Neuronal stem cell (in vitro differentiated cells): ENCODE measurements at regions not wholly inside any gene's neighbourhood (a gene's known extent, or its start where the extent isn't known, plus 50 kb on each side); places are given as distances from the start of the nearest gene placed in this dataset.

Experiments
- DNase-seq: peaks from one replicate; pipeline ENCODE4 v3.0.0-alpha.2; 2013; ENCODE audit warnings: low spot score
- H2AFZ ChIP-seq: one replicate; pipeline ENCODE4 v1.6.1; 2013; ENCODE audit warnings: mild to moderate bottlenecking, low read length, inconsistent platforms
- H2AK5ac ChIP-seq: 2 replicates; pipeline ENCODE4 v1.6.1; 2013; ENCODE audit warnings: low read depth, mild to moderate bottlenecking, inconsistent platforms, low read length, moderate library complexity, mixed read lengths
- H2BK120ac ChIP-seq: 2 replicates; pipeline ENCODE4 v1.6.1; 2013; ENCODE audit warnings: low read depth, mild to moderate bottlenecking, inconsistent platforms, low read length, moderate library complexity, mixed read lengths
- H2BK12ac ChIP-seq: one replicate; pipeline ENCODE4 v1.6.1; 2013; ENCODE audit warnings: low read length, inconsistent platforms
- H2BK15ac ChIP-seq: 2 replicates; pipeline ENCODE4 v1.6.1; 2013; ENCODE audit warnings: mild to moderate bottlenecking, low read length, inconsistent platforms, mixed read lengths
- H2BK5ac ChIP-seq: one replicate; pipeline ENCODE4 v1.6.1; 2013; ENCODE audit warnings: inconsistent platforms, mild to moderate bottlenecking, low read length, moderate library complexity
- H3K14ac ChIP-seq: one replicate; pipeline ENCODE4 v1.6.1; 2013; ENCODE audit warnings: low read length, inconsistent platforms
- H3K18ac ChIP-seq: 2 replicates; pipeline ENCODE4 v1.6.1; 2013; ENCODE audit warnings: low read length, inconsistent platforms
- H3K23ac ChIP-seq: 2 replicates; pipeline ENCODE4 v1.6.1; 2013; ENCODE audit warnings: low read depth, mild to moderate bottlenecking, mixed read lengths, low read length, inconsistent platforms; ENCODE audit not compliant: poor library complexity
- H3K27ac ChIP-seq: replicated peaks from 3 replicates; pipeline ENCODE4 v1.5.1; 2013; ENCODE audit warnings: low read length, inconsistent platforms
- H3K27me3 ChIP-seq, 3 experiments: 2 replicates each; pipeline ENCODE4 v1.6.1; 2013; ENCODE audit warnings: low read length in 3 of 3, mild to moderate bottlenecking in 2 of 3, inconsistent platforms in 1 of 3, low read depth in 1 of 3, mixed read lengths in 1 of 3, moderate library complexity in 1 of 3; ENCODE audit not compliant: control insufficient read depth in 3 of 3, insufficient read depth in 3 of 3
- H3K36me3 ChIP-seq, 2 donors: replicated peaks in 1 of 2; 2 replicates each; pipeline ENCODE4 v1.6.1; 2013; ENCODE audit warnings: low read length in 2 of 2; ENCODE audit not compliant: control insufficient read depth in 2 of 2, insufficient read depth in 2 of 2
- H3K4ac ChIP-seq: 2 replicates; pipeline ENCODE4 v1.6.1; 2013; ENCODE audit warnings: inconsistent platforms, mild to moderate bottlenecking, low read length, moderate library complexity
- H3K4me1 ChIP-seq, 2 donors: 1 replicate in 1 of 2; 2 replicates in 1 of 2; pipeline ENCODE4 v1.6.1; 2013; ENCODE audit warnings: low read length in 2 of 2, low read depth in 1 of 2; ENCODE audit not compliant: control insufficient read depth in 2 of 2, insufficient read depth in 1 of 2
- H3K4me2 ChIP-seq: one replicate; pipeline ENCODE4 v1.6.1; 2013; ENCODE audit warnings: mild to moderate bottlenecking, low read length, inconsistent platforms; ENCODE audit not compliant: insufficient read depth, poor library complexity, severe bottlenecking
- H3K4me3 ChIP-seq, 2 donors: 2 replicates each; pipeline ENCODE4 v1.5.1; 2013; ENCODE audit warnings: low read length in 2 of 2, mild to moderate bottlenecking in 2 of 2, inconsistent platforms in 1 of 2, moderate library complexity in 1 of 2
- H3K79me1 ChIP-seq: one replicate; pipeline ENCODE4 v1.6.1; 2013; ENCODE audit warnings: low read depth, mild to moderate bottlenecking, inconsistent platforms, low read length, moderate library complexity
- H3K9ac ChIP-seq: one replicate; pipeline ENCODE4 v1.6.1; 2013; ENCODE audit warnings: mild to moderate bottlenecking, low read depth, low read length, inconsistent platforms; ENCODE audit not compliant: poor library complexity
- H3K9me3 ChIP-seq, 2 donors: replicated peaks in 1 of 2; 2 replicates each; pipeline versions ENCODE3 to v1.6.1; 2013; ENCODE audit warnings: low read length in 2 of 2, mild to moderate bottlenecking in 2 of 2, inconsistent platforms in 1 of 2, low read depth in 1 of 2, mixed read lengths in 1 of 2, moderate library complexity in 1 of 2; ENCODE audit not compliant: control insufficient read depth in 2 of 2, insufficient read depth in 1 of 2
- H4K8ac ChIP-seq: one replicate; pipeline ENCODE4 v1.6.1; 2013; ENCODE audit warnings: low read depth, mild to moderate bottlenecking, inconsistent platforms, low read length, moderate library complexity
- H4K91ac ChIP-seq: one replicate; pipeline ENCODE4 v1.6.1; 2013; ENCODE audit warnings: low read length, low read depth, mild to moderate bottlenecking, inconsistent platforms; ENCODE audit not compliant: poor library complexity
- WGBS, 2 donors: extraction: QIAGEN DNeasy Blood & Tissue Kit; methylation state at CpG; one replicate each; pipeline ENCODE4 v1.1.7; 2013; ENCODE audit warnings: missing lambda C conversion rate in 2 of 2, mixed read lengths in 1 of 2; ENCODE audit not compliant: insufficient read length in 2 of 2, insufficient replicate concordance in 1 of 2; ENCODE audit errors: extremely low coverage in 2 of 2; 5-methylcytosine and 5-hydroxymethylcytosine counted together

GRCh38 chr13:73703606-73704005, 430.6 kb downstream of the KLF12 start:
- Histone ChIP-seq H3K18ac (no peak overlapping the region), H3K23ac (no peak overlapping the region), H2BK12ac (no peak overlapping the region), H3K9me3 (no peaks in the 10 kb centered on the region), H3K79me1 (no peaks in the 10 kb centered on the region), H4K8ac (no peak overlapping the region), H3K27ac (no peak overlapping the region), H3K9ac (no peak overlapping the region), H3K4me3 (no peak overlapping the region), H3K36me3 (peaks cover 0 to 45% of the 10 kb centered on the region in 2 donors), H2BK15ac (no peak overlapping the region), H3K27me3 (no peaks in the 10 kb centered on the region), H2BK120ac (no peak overlapping the region), H2AFZ (no peak overlapping the region), H2BK5ac (no peak overlapping the region), H3K4me2 (no peak overlapping the region), H4K91ac (no peak overlapping the region), H3K4me1 (peaks cover 0 to 3% of the 10 kb centered on the region in 2 donors), H2AK5ac (no peak overlapping the region), H3K14ac (no peak overlapping the region), H3K4ac (no peak overlapping the region)
- no peak for DNase-seq
- no CpG with 5 or more reads among the region's 4 CpGs for WGBS, 2 donors

- Histone ChIP-seq H2BK120ac (no peak overlapping the region), H4K91ac (no peak overlapping the region), H3K36me3 (peaks cover 0 to 38% of the 10 kb centered on the region in 2 donors), H3K23ac (no peak overlapping the region), H3K18ac (no peak overlapping the region), H3K9me3 (no peaks in the 10 kb centered on the region), H3K4me2 (no peak overlapping the region), H2BK15ac (no peak overlapping the region), H3K4me3 (no peak overlapping the region), H4K8ac (no peak overlapping the region), H2AK5ac (no peak overlapping the region), H2BK5ac (no peak overlapping the region), H3K9ac (no peak overlapping the region), H3K4me1 (peaks cover 0 to 4% of the 10 kb centered on the region in 2 donors), H2BK12ac (no peak overlapping the region), H3K14ac (no peak overlapping the region), H3K79me1 (no peaks in the 10 kb centered on the region), H3K27ac (no peak overlapping the region), H2AFZ (no peak overlapping the region), H3K4ac (no peak overlapping the region), H3K27me3 (no peaks in the 10 kb centered on the region)
- DNase-seq = no peak
- no CpG with 5 or more reads among the region's 8 CpGs for WGBS, 2 donors
Observed at GRCh38 chr13:73702419-73703071, 431.7 kb downstream of the KLF12 start.

GRCh38 chr13:73701160-73701559, 433.0 kb downstream of the KLF12 start:
- H2BK5ac ChIP-seq = no peak overlapping the region
- no peak overlapping the region for H3K23ac ChIP-seq
- no peak overlapping the region for H2BK12ac ChIP-seq
- H3K9me3 ChIP-seq = no peaks in the 10 kb centered on the region
- H3K9ac ChIP-seq = no peak overlapping the region
- no peak overlapping the region for H3K18ac ChIP-seq
- H2AK5ac ChIP-seq = no peak overlapping the region
- H3K4me1 ChIP-seq = peaks cover 2 to 7% of the 10 kb centered on the region in 2 donors
- DNase-seq = no peak
- no peak overlapping the region for H3K4me2 ChIP-seq
- no peak overlapping the region for H4K8ac ChIP-seq
- no peaks in the 10 kb centered on the region for H3K27me3 ChIP-seq
- no peak overlapping the region for H3K27ac ChIP-seq
- peaks cover 0 to 30% of the 10 kb centered on the region in 2 donors for H3K36me3 ChIP-seq
- H4K91ac ChIP-seq = no peak overlapping the region
- H3K79me1 ChIP-seq = no peaks in the 10 kb centered on the region
- no peak overlapping the region for H2AFZ ChIP-seq
- H3K14ac ChIP-seq = no peak overlapping the region
- H3K4ac ChIP-seq = no peak overlapping the region
- no peak overlapping the region for H2BK15ac ChIP-seq
- H3K4me3 ChIP-seq = no peak overlapping the region
- H2BK120ac ChIP-seq = no peak overlapping the region
- no CpG with 5 or more reads among the region's 1 CpG for WGBS, 2 donors

- no peak overlapping the region for H3K4ac ChIP-seq
- DNase-seq = no peak
- H3K23ac ChIP-seq = no peak overlapping the region
- H2BK15ac ChIP-seq = no peak overlapping the region
- H2BK5ac ChIP-seq = no peak overlapping the region
- H3K14ac ChIP-seq = no peak overlapping the region
- no peak overlapping the region for H2AK5ac ChIP-seq
- H3K27me3 ChIP-seq = no peaks in the 10 kb centered on the region
- H3K18ac ChIP-seq = no peak overlapping the region
- H2BK120ac ChIP-seq = no peak overlapping the region
- H3K36me3 ChIP-seq = peaks cover 0 to 40% of the 10 kb centered on the region in 2 donors
- no peaks in the 10 kb centered on the region for H3K9me3 ChIP-seq
- no peak overlapping the region for H3K4me2 ChIP-seq
- H3K27ac ChIP-seq = no peak overlapping the region
- H2BK12ac ChIP-seq = no peak overlapping the region
- no peak overlapping the region for H4K8ac ChIP-seq
- H4K91ac ChIP-seq = no peak overlapping the region
- H3K9ac ChIP-seq = no peak overlapping the region
- H3K79me1 ChIP-seq = no peaks in the 10 kb centered on the region
- no peak overlapping the region for H3K4me3 ChIP-seq
- H2AFZ ChIP-seq = no peak overlapping the region
- WGBS, 2 donors = no CpG with 5 or more reads among the region's 3 CpGs
- peaks cover 2 to 7% of the 10 kb centered on the region in 2 donors for H3K4me1 ChIP-seq
Observed at GRCh38 chr13:73698859-73699258, 435.3 kb downstream of the KLF12 start.
